Activated CD4-positive, alpha-beta T cell treated with anti-CD3 and anti-CD28 coated beads for 36 hours (primary cell): ENCODE measurements at regions not wholly inside any gene's neighbourhood (a gene's known extent, or its start where the extent isn't known, plus 50 kb on each side); places are given as distances from the start of the nearest gene placed in this dataset.

Experiments
- ATAC-seq: fragments of 200-7000 bp; cut with Tn5 transposase; one replicate; pipeline ENCODE4 v1.10.0; 2021; ENCODE audit warnings: mild to moderate bottlenecking, moderate library complexity
- CTCF ChIA-PET: fragments of 350-600 bp; sonication (Branson Sonifier 250); formaldehyde crosslinking; loops from one replicate; lab custom pipeline; 2021; ENCODE audit warnings: antibody characterized with exemption; lab: Charles Lee
- POLR2A ChIA-PET: fragments of 350-600 bp; sonication (Branson Sonifier 250); formaldehyde crosslinking; loops from one replicate; lab custom pipeline; 2021; ENCODE audit warnings: antibody characterized with exemption, inconsistent platforms; lab: Charles Lee
- DNase-seq: peaks from one replicate; pipeline ENCODE4 v3.0.0-alpha.2; 2020
- H3K27ac Mint-ChIP-seq: one replicate; pipeline ENCODE4 v1.8.0; 2021; ENCODE audit warnings: mixed read lengths
- H3K27me3 Mint-ChIP-seq: one replicate; pipeline ENCODE4 v1.8.0; 2021; ENCODE audit warnings: mixed read lengths
- H3K36me3 Mint-ChIP-seq: one replicate; pipeline ENCODE4 v1.8.0; 2021; ENCODE audit warnings: low read depth, mixed read lengths
- H3K4me1 Mint-ChIP-seq: one replicate; pipeline ENCODE4 v1.8.0; 2021; ENCODE audit warnings: mixed read lengths
- H3K4me3 Mint-ChIP-seq: one replicate; pipeline ENCODE4 v1.8.0; 2021; ENCODE audit warnings: mild to moderate bottlenecking, moderate library complexity, mixed read lengths
- H3K9me3 Mint-ChIP-seq: one replicate; pipeline ENCODE4 v1.8.0; 2021; ENCODE audit warnings: low read depth, mixed read lengths
- intact Hi-C, 2 experiments: fragments of 100-400 bp; cut with DNase I in 1 of 2; cut with micrococcal nuclease in 1 of 2; formaldehyde crosslinking; loops; one replicate each; pipeline versions ENCODE4 v1.14.2 to v1.15.1; 2022 to 2024; cut with DNase I, micrococcal nuclease

- Mint-ChIP-seq H3K9me3 (peaks cover 4% of the 10 kb centered on the region), H3K36me3 (no peaks in the 10 kb centered on the region), H3K4me1 (no peaks in the 10 kb centered on the region), H3K4me3 (no peak overlapping the region), H3K27ac (no peak overlapping the region), H3K27me3 (no peaks in the 10 kb centered on the region)
- CTCF ChIA-PET = no interaction called here
- no peak for DNase-seq
- intact Hi-C loops = no loop called here
- no peak for ATAC-seq
- POLR2A ChIA-PET = no interaction called here
These were observed 59.2 kb upstream of the ACTRT2 start for GRCh38 chr1:2962061-2962460.

GRCh38 chr1:2962541-2962940 lies 58.7 kb upstream of the ACTRT2 start:
- Mint-ChIP-seq H3K4me1 (no peaks in the 10 kb centered on the region), H3K36me3 (no peaks in the 10 kb centered on the region), H3K4me3 (no peak overlapping the region), H3K9me3 (peaks cover 3% of the 10 kb centered on the region), H3K27ac (no peak overlapping the region), H3K27me3 (no peaks in the 10 kb centered on the region)
- ChIA-PET POLR2A (no interaction called here), CTCF (interaction anchor here (0.6 kb wide), 1 partner anchor 1788 kb away, joined by 3 read pairs; no protein-coding TSS in a partner anchor)
- no peak for DNase-seq
- intact Hi-C loops = no loop called here
- ATAC-seq = no peak

- H3K36me3 Mint-ChIP-seq = no peaks in the 10 kb centered on the region
- no peak for ATAC-seq
- intact Hi-C loops = no loop called here
- POLR2A ChIA-PET = no interaction called here
- H3K9me3 Mint-ChIP-seq = no peaks in the 10 kb centered on the region
- no peak overlapping the region for H3K4me3 Mint-ChIP-seq
- H3K4me1 Mint-ChIP-seq = no peaks in the 10 kb centered on the region
- CTCF ChIA-PET = interaction anchor here (0.6 kb wide), 1 partner anchor 1788 kb away, joined by 3 read pairs; no protein-coding TSS in a partner anchor
- no peak for DNase-seq
- H3K27me3 Mint-ChIP-seq = no peaks in the 10 kb centered on the region
- H3K27ac Mint-ChIP-seq = no peak overlapping the region
These were observed 58.3 kb upstream of the ACTRT2 start for GRCh38 chr1:2962946-2963345.

- H3K9me3 Mint-ChIP-seq = no peaks in the 10 kb centered on the region
- ChIA-PET POLR2A (no interaction called here), CTCF (interaction anchor here (0.7 kb wide), 1 partner anchor 15 kb away, joined by 3 read pairs; no protein-coding TSS in a partner anchor)
- no peak overlapping the region for H3K27ac Mint-ChIP-seq
- ATAC-seq (no peak), DNase-seq (no peak)
- no peaks in the 10 kb centered on the region for H3K36me3 Mint-ChIP-seq
- H3K4me1 Mint-ChIP-seq = no peaks in the 10 kb centered on the region
- no peak overlapping the region for H3K4me3 Mint-ChIP-seq
- intact Hi-C loops = no loop called here
- no peaks in the 10 kb centered on the region for H3K27me3 Mint-ChIP-seq
These were observed 55.6 kb upstream of the ACTRT2 start for GRCh38 chr1:2965676-2966075.

GRCh38 chr1:2966449-2967328 lies 54.6 kb upstream of the ACTRT2 start:
- no peak for DNase-seq
- no peak for ATAC-seq
- no peaks in the 10 kb centered on the region for H3K9me3 Mint-ChIP-seq
- H3K27ac Mint-ChIP-seq = no peak overlapping the region
- intact Hi-C loops = no loop called here
- H3K27me3 Mint-ChIP-seq = no peaks in the 10 kb centered on the region
- no peaks in the 10 kb centered on the region for H3K36me3 Mint-ChIP-seq
- no peak overlapping the region for H3K4me3 Mint-ChIP-seq
- POLR2A ChIA-PET = no interaction called here
- CTCF ChIA-PET = no interaction called here
- no peaks in the 10 kb centered on the region for H3K4me1 Mint-ChIP-seq

- Mint-ChIP-seq H3K27ac (no peak overlapping the region), H3K4me1 (no peaks in the 10 kb centered on the region), H3K9me3 (no peaks in the 10 kb centered on the region), H3K27me3 (no peaks in the 10 kb centered on the region), H3K36me3 (no peaks in the 10 kb centered on the region), H3K4me3 (no peak overlapping the region)
- ChIA-PET CTCF (no interaction called here), POLR2A (no interaction called here)
- DNase-seq = no peak
- intact Hi-C loops = no loop called here
- no peak for ATAC-seq
These were observed 53.9 kb upstream of the ACTRT2 start for GRCh38 chr1:2967329-2967725.

- CTCF ChIA-PET = no interaction called here
- Mint-ChIP-seq H3K4me1 (no peaks in the 10 kb centered on the region), H3K27me3 (no peaks in the 10 kb centered on the region), H3K36me3 (no peaks in the 10 kb centered on the region), H3K4me3 (no peak overlapping the region), H3K27ac (no peak overlapping the region), H3K9me3 (no peaks in the 10 kb centered on the region)
- intact Hi-C loops = no loop called here
- no peak for ATAC-seq
- DNase-seq = no peak
- POLR2A ChIA-PET = no interaction called here
These were observed 53.4 kb upstream of the ACTRT2 start for GRCh38 chr1:2967881-2968280.

- intact Hi-C loops = no loop called here
- ChIA-PET CTCF (no interaction called here), POLR2A (no interaction called here)
- Mint-ChIP-seq H3K4me1 (no peaks in the 10 kb centered on the region), H3K27me3 (no peaks in the 10 kb centered on the region), H3K4me3 (no peak overlapping the region), H3K36me3 (no peaks in the 10 kb centered on the region), H3K27ac (no peak overlapping the region), H3K9me3 (no peaks in the 10 kb centered on the region)
- ATAC-seq (no peak), DNase-seq (no peak)
These were observed 52.8 kb upstream of the ACTRT2 start for GRCh38 chr1:2968471-2968881.

GRCh38 chr1:2969011-2969844 lies 52.0 kb upstream of the ACTRT2 start:
- Mint-ChIP-seq H3K27ac (no peak overlapping the region), H3K4me1 (no peaks in the 10 kb centered on the region), H3K36me3 (no peaks in the 10 kb centered on the region), H3K4me3 (no peak overlapping the region), H3K9me3 (no peaks in the 10 kb centered on the region), H3K27me3 (no peaks in the 10 kb centered on the region)
- ATAC-seq (no peak), DNase-seq (no peak)
- intact Hi-C loops = no loop called here
- CTCF ChIA-PET = no interaction called here
- POLR2A ChIA-PET = no interaction called here

- Mint-ChIP-seq H3K4me3 (no peak overlapping the region), H3K27ac (no peak overlapping the region), H3K27me3 (no peaks in the 10 kb centered on the region), H3K4me1 (no peaks in the 10 kb centered on the region), H3K36me3 (no peaks in the 10 kb centered on the region), H3K9me3 (no peaks in the 10 kb centered on the region)
- intact Hi-C loops = no loop called here
- ChIA-PET CTCF (no interaction called here), POLR2A (no interaction called here)
- ATAC-seq = no peak
- no peak for DNase-seq
These were observed 51.4 kb upstream of the ACTRT2 start for GRCh38 chr1:2969845-2970291.

GRCh38 chr1:2970311-2971071 lies 50.8 kb upstream of the ACTRT2 start:
- no peak overlapping the region for H3K27ac Mint-ChIP-seq
- no peak for DNase-seq
- H3K4me1 Mint-ChIP-seq = no peaks in the 10 kb centered on the region
- no peak for ATAC-seq
- ChIA-PET POLR2A (no interaction called here), CTCF (no interaction called here)
- no peaks in the 10 kb centered on the region for H3K36me3 Mint-ChIP-seq
- no peaks in the 10 kb centered on the region for H3K9me3 Mint-ChIP-seq
- no peaks in the 10 kb centered on the region for H3K27me3 Mint-ChIP-seq
- no peak overlapping the region for H3K4me3 Mint-ChIP-seq
- intact Hi-C loops = no loop called here
